H9 (cell line): ENCODE measurements at regions not wholly inside any gene's neighbourhood (a gene's known extent, or its start where the extent isn't known, plus 50 kb on each side); places are given as distances from the start of the nearest gene placed in this dataset.

Experiments used
- DNase-seq: peaks from one replicate; pipeline ENCODE4 v3.0.0-alpha.2; 2017
- H2AFZ ChIP-seq: one replicate; pipeline ENCODE4 v1.6.1; 2013; ENCODE audit warnings: mild to moderate bottlenecking, low read length, control low read depth, moderate library complexity
- H2AK5ac ChIP-seq: 2 replicates; pipeline ENCODE4 v1.6.1; 2013; ENCODE audit warnings: low read length, control low read depth, mixed read lengths; ENCODE audit not compliant: insufficient read length
- H2BK120ac ChIP-seq: one replicate; pipeline ENCODE4 v1.6.1; 2013; ENCODE audit warnings: low read depth, mild to moderate bottlenecking, low read length, control low read depth, inconsistent platforms; ENCODE audit not compliant: poor library complexity, severe bottlenecking
- H2BK12ac ChIP-seq: 2 replicates; pipeline ENCODE4 v1.6.1; 2013; ENCODE audit warnings: low read length, control low read depth, mixed read lengths, low read depth; ENCODE audit not compliant: insufficient read length
- H2BK15ac ChIP-seq: 2 replicates; pipeline ENCODE4 v1.6.1; 2013; ENCODE audit warnings: low read depth, low read length, control low read depth
- H2BK20ac ChIP-seq: one replicate; pipeline ENCODE4 v1.6.1; 2013; ENCODE audit warnings: low read depth, mild to moderate bottlenecking, low read length, control low read depth, inconsistent platforms; ENCODE audit not compliant: poor library complexity, severe bottlenecking
- H2BK5ac ChIP-seq: 2 replicates; pipeline ENCODE4 v1.6.1; 2013; ENCODE audit warnings: low read length, control low read depth, mixed read lengths; ENCODE audit not compliant: insufficient read length
- H3K14ac ChIP-seq: 2 replicates; pipeline ENCODE4 v1.6.1; 2013; ENCODE audit warnings: low read length, control low read depth; ENCODE audit not compliant: insufficient read depth
- H3K18ac ChIP-seq: 2 replicates; pipeline ENCODE4 v1.6.1; 2013; ENCODE audit warnings: low read depth, mild to moderate bottlenecking, mixed read lengths, low read length, control low read depth; ENCODE audit not compliant: insufficient read length
- H3K23ac ChIP-seq: 2 replicates; pipeline ENCODE4 v1.6.1; 2013; ENCODE audit warnings: low read length, control low read depth, mixed read lengths, low read depth; ENCODE audit not compliant: insufficient read length
- H3K23me2 ChIP-seq: 2 replicates; pipeline ENCODE4 v1.6.1; 2013; ENCODE audit warnings: low read depth, mild to moderate bottlenecking, mixed read lengths, low read length, control low read depth; ENCODE audit not compliant: insufficient read length, poor library complexity, severe bottlenecking
- H3K27ac ChIP-seq: 2 replicates; pipeline ENCODE4 v1.5.1; 2013; ENCODE audit warnings: low read length, control low read depth, mixed read lengths, low read depth; ENCODE audit not compliant: insufficient read length
- H3K27me3 ChIP-seq: 2 replicates; pipeline ENCODE4 v1.6.1; 2013; ENCODE audit warnings: low read length, control low read depth, inconsistent platforms; ENCODE audit not compliant: insufficient read depth
- H3K4ac ChIP-seq: 2 replicates; pipeline ENCODE4 v1.6.1; 2013; ENCODE audit warnings: low read depth, mild to moderate bottlenecking, control low read depth, inconsistent platforms, low read length, moderate library complexity
- H3K4me1 ChIP-seq: 2 replicates; pipeline ENCODE4 v1.6.1; 2013; ENCODE audit warnings: low read length, control low read depth, inconsistent platforms; ENCODE audit not compliant: insufficient read depth
- H3K4me2 ChIP-seq: 2 replicates; pipeline ENCODE4 v1.6.1; 2013; ENCODE audit warnings: low read length, control low read depth, mixed read lengths; ENCODE audit not compliant: insufficient read length, insufficient read depth
- H3K56ac ChIP-seq: 2 replicates; pipeline ENCODE4 v1.6.1; 2013; ENCODE audit warnings: low read depth, mild to moderate bottlenecking, mixed read lengths, low read length, control low read depth; ENCODE audit not compliant: insufficient read length
- H3K79me1 ChIP-seq: 2 replicates; pipeline ENCODE4 v1.6.1; 2013; ENCODE audit warnings: low read depth, mild to moderate bottlenecking, moderate library complexity, low read length, control low read depth, inconsistent platforms; ENCODE audit not compliant: insufficient read depth, poor library complexity, severe bottlenecking
- H3K79me2 ChIP-seq: 2 replicates; pipeline ENCODE4 v1.6.1; 2013; ENCODE audit warnings: low read length, control low read depth, inconsistent platforms; ENCODE audit not compliant: insufficient read depth
- H3K9ac ChIP-seq: 2 replicates; pipeline ENCODE4 v1.6.1; 2013; ENCODE audit warnings: low read length, control low read depth, mixed read lengths; ENCODE audit not compliant: insufficient read length; ENCODE audit errors: extremely low read depth
- H3K9me3 ChIP-seq: one replicate; pipeline ENCODE4 v1.6.1; 2013; ENCODE audit warnings: low read depth, low read length, inconsistent platforms; ENCODE audit not compliant: control insufficient read depth
- H3T11ph ChIP-seq: one replicate; pipeline ENCODE4 v1.6.1; 2013; ENCODE audit warnings: mild to moderate bottlenecking, low read length, control low read depth, inconsistent platforms
- H4K20me1 ChIP-seq: one replicate; pipeline ENCODE4 v1.6.1; 2013; ENCODE audit not compliant: control insufficient read depth, insufficient read length, insufficient read depth
- H4K5ac ChIP-seq: 2 replicates; pipeline ENCODE4 v1.6.1; 2013; ENCODE audit warnings: low read depth, mild to moderate bottlenecking, mixed read lengths, low read length, control low read depth; ENCODE audit not compliant: insufficient read length
- H4K8ac ChIP-seq: replicated peaks from 2 replicates; pipeline ENCODE4 v1.6.1; 2013; ENCODE audit warnings: low read length, control low read depth, mixed read lengths, low read depth; ENCODE audit not compliant: insufficient read length
- H4K91ac ChIP-seq: 2 replicates; pipeline ENCODE4 v1.6.1; 2013; ENCODE audit warnings: low read depth, mild to moderate bottlenecking, moderate library complexity, mixed read lengths, low read length, control low read depth; ENCODE audit not compliant: insufficient read length
- H3K27ac Mint-ChIP-seq, 3 experiments: 2 replicates in 2 of 3; 3 replicates in 1 of 3; pipeline ENCODE4 v1.8.0; 2020 to 2021; ENCODE audit warnings: mixed read lengths in 3 of 3, mild to moderate bottlenecking in 1 of 3, moderate library complexity in 1 of 3
- H3K27me3 Mint-ChIP-seq: 2 replicates; pipeline ENCODE4 v1.8.0; 2021; ENCODE audit warnings: low read depth, mild to moderate bottlenecking, moderate library complexity, mixed read lengths
- H3K36me3 Mint-ChIP-seq, 3 experiments: 2 replicates in 2 of 3; 3 replicates in 1 of 3; pipeline ENCODE4 v1.8.0; 2020 to 2021; ENCODE audit warnings: low read depth in 3 of 3, mixed read lengths in 3 of 3; ENCODE audit not compliant: insufficient read depth in 1 of 3
- H3K4me1 Mint-ChIP-seq, 2 experiments: 2 replicates each; pipeline ENCODE4 v1.8.0; 2020; ENCODE audit warnings: mixed read lengths in 2 of 2
- H3K4me3 Mint-ChIP-seq, 2 experiments: 2 replicates in 1 of 2; 3 replicates in 1 of 2; pipeline ENCODE4 v1.8.0; 2020 to 2021; ENCODE audit warnings: mild to moderate bottlenecking in 2 of 2, mixed read lengths in 2 of 2, moderate library complexity in 1 of 2
- H3K9me3 Mint-ChIP-seq, 2 experiments: 2 replicates in 1 of 2; 3 replicates in 1 of 2; pipeline ENCODE4 v1.8.0; 2020; ENCODE audit warnings: mild to moderate bottlenecking in 2 of 2, mixed read lengths in 2 of 2, moderate library complexity in 1 of 2
- CTCF ChIP-seq: fragments of 200-600 bp; sonication (generic); conservative IDR thresholded peaks from 3 replicates; pipeline ENCODE4 v1.8.0; 2021; ENCODE audit warnings: antibody characterized with exemption, mild to moderate bottlenecking
- WGBS: extraction: QIAGEN DNeasy Blood & Tissue Kit; methylation state at CpG from one replicate; pipeline ENCODE4 v1.1.7; 2013; ENCODE audit warnings: missing lambda C conversion rate, low lambda C conversion rate, mixed read lengths; ENCODE audit not compliant: insufficient read length; ENCODE audit errors: extremely low coverage; 5-methylcytosine and 5-hydroxymethylcytosine counted together

DNA sequence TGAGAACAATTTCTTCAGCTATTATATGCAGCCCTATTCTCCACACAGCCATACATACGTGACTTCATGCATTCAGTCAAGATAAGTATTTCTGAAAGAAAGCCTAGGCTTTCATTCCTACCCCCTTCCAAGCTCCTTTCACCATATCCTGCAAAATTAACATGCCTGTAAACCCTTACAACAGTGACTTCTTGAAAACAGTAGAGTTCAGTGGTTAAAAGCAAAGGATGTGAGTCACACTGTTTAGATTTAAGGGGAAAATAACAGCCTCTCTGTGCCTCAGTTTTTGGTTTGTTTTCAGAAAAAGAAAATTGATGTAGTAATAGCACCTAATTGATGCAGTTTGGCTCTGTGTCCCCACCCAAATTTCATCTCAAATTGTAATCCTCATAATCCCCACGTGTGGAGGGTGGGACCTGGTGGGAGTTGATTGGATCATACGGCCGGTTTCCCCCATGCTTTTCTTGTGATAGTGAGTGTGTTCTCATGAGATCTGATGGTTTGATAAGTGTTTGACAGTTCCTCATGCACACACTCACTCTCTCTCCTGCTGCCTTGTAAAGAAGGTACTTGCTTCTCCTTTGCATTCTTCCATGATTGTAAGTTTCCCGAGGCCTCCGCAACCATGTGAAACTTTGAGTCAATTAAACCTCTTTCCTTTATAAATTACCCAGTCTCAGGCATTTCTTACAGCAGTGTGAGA is 264.8 kb downstream of the CETN3 start:
- Mint-ChIP-seq H3K27me3 (no peaks in the 10 kb centered on the region; the same call in 1 of the 2 replicates), H3K27ac (no peak overlapping the region), H3K4me3 (no peak overlapping the region), H3K4me1 (peaks cover 0 to 16% of the 10 kb centered on the region in 2 experiments; a peak in 2 of 4 replicates), H3K9me3 (peaks cover 9 to 21% of the 10 kb centered on the region in 2 experiments; a peak in 4 of 5 replicates), H3K36me3 (peaks cover 3 to 27% (median 18%) of the 10 kb centered on the region in 3 experiments; a peak in 6 of 7 replicates)
- no peak overlapping the region for H3T11ph ChIP-seq
- no peak overlapping the region for H2BK120ac ChIP-seq
- H3K23ac ChIP-seq = no peak overlapping the region
- no peak overlapping the region for H3K18ac ChIP-seq
- no peaks in the 10 kb centered on the region for H3K79me1 ChIP-seq
- no peaks in the 10 kb centered on the region for H3K9me3 ChIP-seq
- no peak overlapping the region for H2AK5ac ChIP-seq
- no CpG with 5 or more reads among the region's 6 CpGs for WGBS
- no peak overlapping the region for H2AFZ ChIP-seq
- DNase-seq = no peak
- TF ChIP-seq CTCF = no peak
- no peaks in the 10 kb centered on the region for H4K20me1 ChIP-seq
- no peak overlapping the region for H2BK12ac ChIP-seq
- no peak overlapping the region for H2BK15ac ChIP-seq
- no peaks in the 10 kb centered on the region for H3K27me3 ChIP-seq
- no peak overlapping the region for H3K56ac ChIP-seq
- no peaks in the 10 kb centered on the region for H3K4me1 ChIP-seq
- H4K8ac ChIP-seq = no peak overlapping the region
- H4K5ac ChIP-seq = no peak overlapping the region
- no peak overlapping the region for H3K4me2 ChIP-seq
- H4K91ac ChIP-seq = no peak overlapping the region
- H3K14ac ChIP-seq = no peak overlapping the region
- no peak overlapping the region for H2BK5ac ChIP-seq
- no peak overlapping the region for H3K9ac ChIP-seq
- no peaks in the 10 kb centered on the region for H3K23me2 ChIP-seq
- H2BK20ac ChIP-seq = no peak overlapping the region
- no peak overlapping the region for H3K27ac ChIP-seq
- H3K4ac ChIP-seq = no peak overlapping the region
- H3K79me2 ChIP-seq = no peaks in the 10 kb centered on the region
